ENCODE measurements at regions not wholly inside any gene's neighbourhood (a gene's known extent, or its start where the extent isn't known, plus 50 kb on each side); places are given as distances from the start of the nearest gene placed in this dataset.

GRCh38 chr15:68503213-68503612 is 71.2 kb upstream of the ITGA11 start:
- POLR2A ChIA-PET, result no interaction called here
- TF ChIP-seq, protein P1, sequence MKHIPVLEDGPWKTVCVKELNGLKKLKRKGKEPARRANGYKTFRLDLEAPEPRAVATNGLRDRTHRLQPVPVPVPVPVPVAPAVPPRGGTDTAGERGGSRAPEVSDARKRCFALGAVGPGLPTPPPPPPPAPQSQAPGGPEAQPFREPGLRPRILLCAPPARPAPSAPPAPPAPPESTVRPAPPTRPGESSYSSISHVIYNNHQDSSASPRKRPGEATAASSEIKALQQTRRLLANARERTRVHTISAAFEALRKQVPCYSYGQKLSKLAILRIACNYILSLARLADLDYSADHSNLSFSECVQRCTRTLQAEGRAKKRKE (CRISPR knock-in tag; IDR thresholded peaks at IDR 0.05; ENCODE audit: low read depth), result no peak
- TF ChIP-seq JUNB (IDR thresholded peaks at IDR 0.05), result no peak
- no peak for TF ChIP-seq BHLHE40 (IDR thresholded peaks at IDR 0.05; ENCODE audit: low read depth, low read length)
- TF ChIP-seq, protein P2, sequence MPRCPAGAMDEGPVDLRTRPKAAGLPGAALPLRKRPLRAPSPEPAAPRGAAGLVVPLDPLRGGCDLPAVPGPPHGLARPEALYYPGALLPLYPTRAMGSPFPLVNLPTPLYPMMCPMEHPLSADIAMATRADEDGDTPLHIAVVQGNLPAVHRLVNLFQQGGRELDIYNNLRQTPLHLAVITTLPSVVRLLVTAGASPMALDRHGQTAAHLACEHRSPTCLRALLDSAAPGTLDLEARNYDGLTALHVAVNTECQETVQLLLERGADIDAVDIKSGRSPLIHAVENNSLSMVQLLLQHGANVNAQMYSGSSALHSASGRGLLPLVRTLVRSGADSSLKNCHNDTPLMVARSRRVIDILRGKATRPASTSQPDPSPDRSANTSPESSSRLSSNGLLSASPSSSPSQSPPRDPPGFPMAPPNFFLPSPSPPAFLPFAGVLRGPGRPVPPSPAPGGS (IDR thresholded peaks at IDR 0.05), result no peak
- TF ChIP-seq, protein P3, sequence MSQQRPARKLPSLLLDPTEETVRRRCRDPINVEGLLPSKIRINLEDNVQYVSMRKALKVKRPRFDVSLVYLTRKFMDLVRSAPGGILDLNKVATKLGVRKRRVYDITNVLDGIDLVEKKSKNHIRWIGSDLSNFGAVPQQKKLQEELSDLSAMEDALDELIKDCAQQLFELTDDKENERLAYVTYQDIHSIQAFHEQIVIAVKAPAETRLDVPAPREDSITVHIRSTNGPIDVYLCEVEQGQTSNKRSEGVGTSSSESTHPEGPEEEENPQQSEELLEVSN (IDR thresholded peaks at IDR 0.05; ENCODE audit: borderline replicate concordance, low read depth), result no peak
- no peak for TF ChIP-seq FOSB (CRISPR knock-in tag; IDR thresholded peaks at IDR 0.05)
- TF ChIP-seq RCOR1 (IDR thresholded peaks at IDR 0.05; ENCODE audit: low read depth, low read length), result no peak
- no peak for TF ChIP-seq ZSCAN20 (CRISPR knock-in tag; IDR thresholded peaks at IDR 0.05)
- no peak for TF ChIP-seq NR3C1 (IDR thresholded peaks at IDR 0.05)
- TF ChIP-seq PHF8 (IDR thresholded peaks at IDR 0.05; ENCODE audit: borderline replicate concordance, low read depth), result no peak
- TF ChIP-seq POLR2A (IDR thresholded peaks at IDR 0.05; ENCODE audit: low read length), result no peak
- TF ChIP-seq SREBF2 (IDR thresholded peaks at IDR 0.05), result no peak
- TF ChIP-seq, protein P4, sequence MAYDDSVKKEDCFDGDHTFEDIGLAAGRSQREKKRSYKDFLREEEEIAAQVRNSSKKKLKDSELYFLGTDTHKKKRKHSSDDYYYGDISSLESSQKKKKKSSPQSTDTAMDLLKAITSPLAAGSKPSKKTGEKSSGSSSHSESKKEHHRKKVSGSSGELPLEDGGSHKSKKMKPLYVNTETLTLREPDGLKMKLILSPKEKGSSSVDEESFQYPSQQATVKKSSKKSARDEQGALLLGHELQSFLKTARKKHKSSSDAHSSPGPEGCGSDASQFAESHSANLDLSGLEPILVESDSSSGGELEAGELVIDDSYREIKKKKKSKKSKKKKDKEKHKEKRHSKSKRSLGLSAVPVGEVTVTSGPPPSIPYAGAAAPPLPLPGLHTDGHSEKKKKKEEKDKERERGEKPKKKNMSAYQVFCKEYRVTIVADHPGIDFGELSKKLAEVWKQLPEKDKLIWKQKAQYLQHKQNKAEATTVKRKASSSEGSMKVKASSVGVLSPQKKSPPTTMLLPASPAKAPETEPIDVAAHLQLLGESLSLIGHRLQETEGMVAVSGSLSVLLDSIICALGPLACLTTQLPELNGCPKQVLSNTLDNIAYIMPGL (CRISPR knock-in tag; IDR thresholded peaks at IDR 0.05; ENCODE audit: borderline replicate concordance), result no peak
- no peak for TF ChIP-seq GATA3 (IDR thresholded peaks at IDR 0.05; ENCODE audit: borderline replicate concordance)
- DNase-seq (ENCODE audit: low read depth in 1 of 2, low spot score in 1 of 2), result no peak
- peak overlapping the region in 1 of 2 experiments; percentile 26; a peak in 1 of 6 replicates for H3K27ac ChIP-seq
- WGBS (ENCODE audit: missing lambda C conversion rate), result 87% methylated on average over 7 of the region's 7 CpGs
- CTCF ChIA-PET, result interaction anchor here (0.6 to 4.2 kb wide), 5 partner anchors 11 to 86 kb away, joined by 3 to 14 read pairs (median 3); no protein-coding TSS in a partner anchor
- peaks cover 13% of the 10 kb centered on the region for H3K4me1 ChIP-seq
- H3K4me3 ChIP-seq, result no peak overlapping the region
- no peak overlapping the region for H3K4me2 ChIP-seq
- FAIRE-seq, result no peak
- ATAC-seq, result no peak
- H3K9me3 ChIP-seq, result no peaks in the 10 kb centered on the region

- Histone ChIP-seq H3K4me1 (peaks cover 13% of the 10 kb centered on the region), H3K4me3 (no peak overlapping the region), H3K9me3 (no peaks in the 10 kb centered on the region), H3K27ac (peak overlapping the region in 1 of 2 experiments; percentile 22; a peak in 2 of 6 replicates), H3K4me2 (no peak overlapping the region)
- FAIRE-seq, result no peak
- TF ChIP-seq SMC3 (IDR thresholded peaks at IDR 0.05), result no peak
- no peak for TF ChIP-seq RCOR1 (IDR thresholded peaks at IDR 0.05; ENCODE audit: low read depth, low read length)
- no peak for TF ChIP-seq TFCP2L1 (CRISPR knock-in tag; IDR thresholded peaks at IDR 0.05)
- no peak for TF ChIP-seq ZC3H11A (IDR thresholded peaks at IDR 0.05)
- no peak for TF ChIP-seq TP53 (CRISPR knock-in tag; IDR thresholded peaks at IDR 0.05)
- no peak for TF ChIP-seq HOXB5 (CRISPR knock-in tag; IDR thresholded peaks at IDR 0.05)
- no peak for TF ChIP-seq RFX5 (IDR thresholded peaks at IDR 0.05)
- no peak for TF ChIP-seq NPAS2 (CRISPR knock-in tag; IDR thresholded peaks at IDR 0.05; ENCODE audit: borderline replicate concordance)
- no peak for TF ChIP-seq EHMT2 (IDR thresholded peaks at IDR 0.05; ENCODE audit: low read depth)
- no peak for TF ChIP-seq MYC (IDR thresholded peaks at IDR 0.05; ENCODE audit: borderline replicate concordance, low read length)
- no peak for TF ChIP-seq NFE2L2 (conservative IDR thresholded peaks at IDR 0.05; ENCODE audit: low read length)
- TF ChIP-seq SREBF2 (IDR thresholded peaks at IDR 0.05), result no peak
- TF ChIP-seq MAZ (IDR thresholded peaks at IDR 0.05; ENCODE audit: borderline replicate concordance, low read depth, low read length), result no peak
- no peak for TF ChIP-seq HDAC2 (IDR thresholded peaks at IDR 0.05)
- no peak for TF ChIP-seq FOXS1 (CRISPR knock-in tag; IDR thresholded peaks at IDR 0.05)
- TF ChIP-seq, protein P5, sequence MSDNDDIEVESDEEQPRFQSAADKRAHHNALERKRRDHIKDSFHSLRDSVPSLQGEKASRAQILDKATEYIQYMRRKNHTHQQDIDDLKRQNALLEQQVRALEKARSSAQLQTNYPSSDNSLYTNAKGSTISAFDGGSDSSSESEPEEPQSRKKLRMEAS (IDR thresholded peaks at IDR 0.05), result no peak
- ChIA-PET POLR2A (no interaction called here), CTCF (interaction anchor here (0.5 to 4.2 kb wide), 7 partner anchors 12 to 251 kb away, joined by 3 to 14 read pairs (median 3); no protein-coding TSS in a partner anchor)
- WGBS (ENCODE audit: missing lambda C conversion rate), result 66% methylated on average over 11 of the region's 11 CpGs
- no peak for ATAC-seq
- no peak for DNase-seq (ENCODE audit: low read depth in 1 of 2, low spot score in 1 of 2)
Observed at GRCh38 chr15:68503791-68504680, 72.1 kb upstream of the ITGA11 start.
